ENCODE measurements at regions not wholly inside any gene's neighbourhood (a gene's known extent, or its start where the extent isn't known, plus 50 kb on each side); places are given as distances from the start of the nearest gene placed in this dataset.

- WGBS, 4 donors = 84 to 94% (median 89%) methylated on average over 1 of the region's 1 CpG
- no peak overlapping the region for H3K27ac ChIP-seq
- no peak for TF ChIP-seq POLR2A (IDR thresholded peaks at IDR 0.05)
- no peak for TF ChIP-seq CTCF (IDR thresholded peaks at IDR 0.05)
- no peak overlapping the region for H3K4me3 ChIP-seq
- no peaks in the 10 kb centered on the region for H3K27me3 ChIP-seq
- intact Hi-C loops (cut with DNase I) = no loop called here
- H3K36me3 ChIP-seq (replicated peaks in 1 of 2) = no peaks in the 10 kb centered on the region
- H3K9me3 ChIP-seq (replicated peaks in 1 of 3) = no peaks in the 10 kb centered on the region
- H3K4me1 ChIP-seq (replicated peaks in 1 of 2) = no peaks in the 10 kb centered on the region
- no peak for DNase-seq
These were observed 766.4 kb upstream of the CITED2 start for GRCh38 chr6:140140891-140141290.

- TF ChIP-seq POLR2A (IDR thresholded peaks at IDR 0.05) (no peak), CTCF (IDR thresholded peaks at IDR 0.05) (no peak)
- intact Hi-C loops (cut with DNase I) = no loop called here
- Histone ChIP-seq H3K27ac (no peak overlapping the region), H3K4me3 (no peak overlapping the region), H3K9me3 (replicated peaks in 1 of 3) (peaks cover 0 to 9% (median 5%) of the 10 kb centered on the region in 3 donors), H3K4me1 (replicated peaks in 1 of 2) (no peaks in the 10 kb centered on the region), H3K27me3 (no peaks in the 10 kb centered on the region), H3K36me3 (replicated peaks in 1 of 2) (no peaks in the 10 kb centered on the region)
- no peak for DNase-seq
- 64 to 68% (median 65%) methylated on average over 5 of the region's 5 CpGs for WGBS, 4 donors
These were observed 764.0 kb upstream of the CITED2 start for GRCh38 chr6:140138311-140139010.

- Histone ChIP-seq H3K4me1 (replicated peaks in 1 of 2) (no peaks in the 10 kb centered on the region), H3K4me3 (no peak overlapping the region), H3K27me3 (no peaks in the 10 kb centered on the region), H3K27ac (no peak overlapping the region), H3K36me3 (replicated peaks in 1 of 2) (no peaks in the 10 kb centered on the region), H3K9me3 (replicated peaks in 1 of 3) (peaks cover 5 to 9% (median 7%) of the 10 kb centered on the region in 3 donors)
- intact Hi-C loops (cut with DNase I) = no loop called here
- DNase-seq = peak in 1 of 7 donors; percentile 22
- TF ChIP-seq POLR2A (IDR thresholded peaks at IDR 0.05) = no peak
- TF ChIP-seq CTCF (IDR thresholded peaks at IDR 0.05) = no peak
These were observed 759.8 kb upstream of the CITED2 start for GRCh38 chr6:140134224-140134623.

- intact Hi-C loops (cut with DNase I) = no loop called here
- Histone ChIP-seq H3K9me3 (replicated peaks in 1 of 3) (peaks cover 5 to 7% (median 5%) of the 10 kb centered on the region in 3 donors), H3K4me1 (replicated peaks in 1 of 2) (no peaks in the 10 kb centered on the region), H3K27ac (no peak overlapping the region), H3K36me3 (replicated peaks in 1 of 2) (no peaks in the 10 kb centered on the region), H3K27me3 (no peaks in the 10 kb centered on the region), H3K4me3 (no peak overlapping the region)
- TF ChIP-seq POLR2A (IDR thresholded peaks at IDR 0.05) (no peak), CTCF (IDR thresholded peaks at IDR 0.05) (no peak)
- no peak for DNase-seq
These were observed 755.6 kb upstream of the CITED2 start for GRCh38 chr6:140130074-140130473.
